ENCODE measurements at regions not wholly inside any gene's neighbourhood (a gene's known extent, or its start where the extent isn't known, plus 50 kb on each side); places are given as distances from the start of the nearest gene placed in this dataset.

- Histone ChIP-seq H3K27ac (ENCODE audit: insufficient read length, low read depth, low read length) (no peak overlapping the region), H3T11ph (ENCODE audit: low read length) (no peak overlapping the region), H2BK15ac (ENCODE audit: low read depth, low read length) (no peak overlapping the region), H3K79me2 (ENCODE audit: insufficient read depth, low read length) (no peaks in the 10 kb centered on the region), H3K9me3 (ENCODE audit: control insufficient read depth, low read depth, low read length) (no peaks in the 10 kb centered on the region), H4K8ac (replicated peaks; ENCODE audit: insufficient read length, low read depth, low read length) (no peak overlapping the region), H3K79me1 (ENCODE audit: insufficient read depth, low read depth, low read length, poor library complexity, severe bottlenecking) (no peaks in the 10 kb centered on the region), H3K9ac (ENCODE audit: extremely low read depth, insufficient read length, low read length) (no peak overlapping the region), H2BK5ac (ENCODE audit: insufficient read length, low read length) (no peak overlapping the region), H4K5ac (ENCODE audit: insufficient read length, low read depth, low read length) (no peak overlapping the region), H3K14ac (ENCODE audit: insufficient read depth, low read length) (no peak overlapping the region), H2BK12ac (ENCODE audit: insufficient read length, low read depth, low read length) (no peak overlapping the region), H2AFZ (ENCODE audit: low read length) (no peak overlapping the region), H3K18ac (ENCODE audit: insufficient read length, low read depth, low read length) (no peak overlapping the region), H3K4me2 (ENCODE audit: insufficient read depth, insufficient read length, low read length) (no peak overlapping the region), H3K27me3 (ENCODE audit: insufficient read depth, low read length) (no peaks in the 10 kb centered on the region), H3K56ac (ENCODE audit: insufficient read length, low read depth, low read length) (no peak overlapping the region), H3K23ac (ENCODE audit: insufficient read length, low read depth, low read length) (no peak overlapping the region), H2AK5ac (ENCODE audit: insufficient read length, low read length) (no peak overlapping the region), H4K91ac (ENCODE audit: insufficient read length, low read depth, low read length) (no peak overlapping the region), H4K20me1 (ENCODE audit: control insufficient read depth, insufficient read depth, insufficient read length) (no peaks in the 10 kb centered on the region), H3K23me2 (ENCODE audit: insufficient read length, low read depth, low read length, poor library complexity, severe bottlenecking) (no peaks in the 10 kb centered on the region), H3K4ac (ENCODE audit: low read depth, low read length) (no peak overlapping the region), H2BK20ac (ENCODE audit: low read depth, low read length, poor library complexity, severe bottlenecking) (no peak overlapping the region), H2BK120ac (ENCODE audit: low read depth, low read length, poor library complexity, severe bottlenecking) (no peak overlapping the region), H3K4me1 (ENCODE audit: insufficient read depth, low read length) (no peaks in the 10 kb centered on the region)
- H3K27me3 Mint-ChIP-seq (ENCODE audit: low read depth), result no peaks in the 10 kb centered on the region
- TF ChIP-seq CTCF (conservative IDR thresholded peaks at IDR 0.05), result no peak
- peaks cover 2 to 8% of the 10 kb centered on the region in 2 experiments; a peak in 3 of 4 replicates for H3K4me1 Mint-ChIP-seq
- no peak overlapping the region for H3K27ac Mint-ChIP-seq
- H3K36me3 Mint-ChIP-seq (ENCODE audit: insufficient read depth in 1 of 3, low read depth in 3 of 3), result no peaks in the 10 kb centered on the region
- no CpG with 5 or more reads among the region's 2 CpGs for WGBS (ENCODE audit: extremely low coverage, insufficient read length, low lambda C conversion rate)
- no peak overlapping the region for H3K4me3 Mint-ChIP-seq
- no peaks in the 10 kb centered on the region for H3K9me3 Mint-ChIP-seq
- no peak for DNase-seq
These were observed 138.9 kb upstream of the POU2AF2 start for GRCh38 chr11:111106641-111107040.
